HFFc6 (cell line): ENCODE measurements at regions not wholly inside any gene's neighbourhood (a gene's known extent, or its start where the extent isn't known, plus 50 kb on each side); places are given as distances from the start of the nearest gene placed in this dataset.
"Not testable (repeated sequence)": the region's sequence is repeated elsewhere in the genome, so short reads cannot be mapped to it uniquely, and the experiment has no call there.

Experiments
- DNase-seq: peaks from one replicate; pipeline ENCODE4 v3.0.0-alpha.2; 2018
- H3K27ac Mint-ChIP-seq: 2 replicates; pipeline ENCODE4 v1.8.0; 2020; ENCODE audit warnings: mild to moderate bottlenecking, mixed read lengths
- H3K27me3 Mint-ChIP-seq: 2 replicates; pipeline ENCODE4 v1.8.0; 2021; ENCODE audit warnings: mild to moderate bottlenecking, moderate library complexity, mixed read lengths; ENCODE audit not compliant: insufficient read depth
- H3K36me3 Mint-ChIP-seq: 2 replicates; pipeline ENCODE4 v1.8.0; 2021; ENCODE audit warnings: low read depth, mixed read lengths
- H3K4me1 Mint-ChIP-seq: 2 replicates; pipeline ENCODE4 v1.8.0; 2020; ENCODE audit warnings: low read depth, mixed read lengths
- H3K4me3 Mint-ChIP-seq: 2 replicates; pipeline ENCODE4 v1.8.0; 2020; ENCODE audit warnings: mild to moderate bottlenecking, moderate library complexity, mixed read lengths
- H3K9me3 Mint-ChIP-seq: 2 replicates; pipeline ENCODE4 v1.8.0; 2020; ENCODE audit warnings: mild to moderate bottlenecking, mixed read lengths
- CTCF ChIP-seq: fragments of 200-600 bp; sonication (generic); IDR thresholded peaks from 2 replicates; pipeline ENCODE4 v1.5.0; 2021; ENCODE audit warnings: antibody characterized with exemption, mild to moderate bottlenecking

DNA sequence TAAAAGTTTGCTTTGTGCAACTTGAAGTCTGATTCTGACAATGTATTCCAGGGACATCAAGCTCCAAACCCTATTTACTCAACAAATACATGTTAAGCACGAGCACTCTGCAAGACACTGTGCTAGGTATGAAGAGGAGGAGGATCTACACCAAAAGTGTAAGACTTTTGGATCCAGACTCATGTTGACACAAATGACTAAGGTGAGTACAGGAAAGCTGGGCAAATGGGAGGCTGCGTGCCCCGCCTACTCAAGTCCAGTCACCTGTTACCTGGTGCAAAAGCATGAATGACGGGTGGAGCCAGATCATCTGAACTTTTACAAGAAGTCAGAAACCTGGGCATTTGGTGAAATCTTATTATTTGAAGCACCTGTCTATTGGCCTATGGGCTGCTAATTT is 120.7 kb downstream of the ABCC12 start:
- no peaks in the 10 kb centered on the region for H3K9me3 Mint-ChIP-seq
- no peak overlapping the region for H3K27ac Mint-ChIP-seq
- no peaks in the 10 kb centered on the region for H3K4me1 Mint-ChIP-seq
- DNase-seq: no peak
- no peak for TF ChIP-seq CTCF
- H3K27me3 Mint-ChIP-seq: peaks cover 18% of the 10 kb centered on the region
- H3K4me3 Mint-ChIP-seq: no peak overlapping the region
- H3K36me3 Mint-ChIP-seq: no peaks in the 10 kb centered on the region

GRCh38 chr16:48030926-48031325 is 124.9 kb downstream of the ABCC12 start:
- DNase-seq: no peak
- H3K9me3 Mint-ChIP-seq: no peaks in the 10 kb centered on the region
- peaks cover 27% of the 10 kb centered on the region for H3K27me3 Mint-ChIP-seq
- TF ChIP-seq CTCF: no peak
- H3K4me1 Mint-ChIP-seq: no peaks in the 10 kb centered on the region
- H3K36me3 Mint-ChIP-seq: no peaks in the 10 kb centered on the region
- no peak overlapping the region for H3K4me3 Mint-ChIP-seq
- no peak overlapping the region for H3K27ac Mint-ChIP-seq

DNA sequence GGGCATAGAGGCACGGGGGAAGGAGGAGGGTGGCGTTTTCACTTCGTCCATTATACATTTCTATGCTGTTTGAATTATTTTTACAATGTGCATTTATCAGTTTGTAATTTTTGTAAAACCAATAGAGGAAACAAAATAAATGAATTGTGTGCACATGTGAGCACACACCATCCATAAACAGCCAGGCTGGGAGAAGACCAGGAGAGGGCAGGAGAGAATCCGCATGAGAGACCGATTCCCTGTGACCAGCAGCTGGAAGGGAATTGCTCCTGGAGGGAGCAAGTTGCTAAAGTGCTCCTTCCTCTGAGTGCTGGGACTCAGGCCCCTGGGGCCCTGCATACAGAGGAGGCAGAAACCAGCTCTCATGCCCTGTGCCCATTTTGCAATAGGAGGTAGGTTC is 126.0 kb downstream of the ABCC12 start:
- Mint-ChIP-seq H3K27ac (no peak overlapping the region), H3K4me1 (no peaks in the 10 kb centered on the region), H3K27me3 (peaks cover 23% of the 10 kb centered on the region), H3K4me3 (no peak overlapping the region), H3K36me3 (no peaks in the 10 kb centered on the region), H3K9me3 (no peaks in the 10 kb centered on the region)
- DNase-seq: no peak
- TF ChIP-seq CTCF: peak; percentile 52

GRCh38 chr16:48025359-48025758 is 130.4 kb downstream of the ABCC12 start:
- no peak for DNase-seq
- Mint-ChIP-seq H3K9me3 (no peaks in the 10 kb centered on the region), H3K27ac (no peak overlapping the region), H3K27me3 (peaks cover 23% of the 10 kb centered on the region), H3K4me3 (no peak overlapping the region), H3K4me1 (no peaks in the 10 kb centered on the region), H3K36me3 (no peaks in the 10 kb centered on the region)
- no peak for TF ChIP-seq CTCF

DNA sequence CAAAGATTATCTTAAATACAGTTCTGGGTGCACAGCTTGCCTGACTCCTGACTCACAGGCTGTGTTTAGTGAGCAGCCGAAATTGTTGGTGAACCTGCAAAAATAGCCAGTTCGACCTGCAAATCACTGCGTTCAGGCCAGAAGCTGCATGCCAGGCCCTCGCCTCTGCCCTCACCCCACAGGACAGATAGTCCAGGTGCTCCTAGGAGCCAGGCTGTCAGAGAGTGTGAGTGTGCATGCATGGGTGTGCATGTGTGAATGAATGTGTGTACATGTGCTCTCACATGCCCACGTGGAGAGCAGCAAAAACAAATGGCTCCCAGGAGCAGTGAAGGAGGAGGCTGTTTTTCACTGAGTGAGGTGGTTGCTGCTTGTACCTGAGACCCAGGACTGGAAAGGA is 131.8 kb downstream of the ABCC12 start:
- H3K27me3 Mint-ChIP-seq: peaks cover 18% of the 10 kb centered on the region
- no peaks in the 10 kb centered on the region for H3K4me1 Mint-ChIP-seq
- H3K9me3 Mint-ChIP-seq: no peaks in the 10 kb centered on the region
- no peak for TF ChIP-seq CTCF
- H3K27ac Mint-ChIP-seq: no peak overlapping the region
- H3K4me3 Mint-ChIP-seq: no peak overlapping the region
- DNase-seq: no peak
- H3K36me3 Mint-ChIP-seq: no peaks in the 10 kb centered on the region

DNA sequence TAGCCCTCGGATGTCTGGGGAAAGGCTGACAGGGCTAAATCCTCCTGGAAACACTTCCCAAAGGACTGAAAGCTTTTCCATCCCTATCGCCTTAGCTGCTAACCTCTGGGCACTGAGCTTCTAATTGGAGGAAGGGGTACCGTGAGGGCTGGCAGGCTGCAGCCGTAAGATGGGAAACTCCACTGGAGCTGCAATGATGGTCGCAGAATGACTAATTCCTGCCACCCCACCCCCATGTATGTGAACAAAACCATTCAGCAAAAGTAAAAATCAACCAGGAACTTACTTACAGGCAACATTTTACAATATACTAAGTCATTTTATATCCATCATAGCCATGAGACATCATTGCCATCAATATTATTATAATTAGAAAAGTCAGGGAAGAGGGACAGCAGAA is 133.3 kb downstream of the ABCC12 start:
- peaks cover 16% of the 10 kb centered on the region for H3K27me3 Mint-ChIP-seq
- H3K4me3 Mint-ChIP-seq: no peak overlapping the region
- DNase-seq: no peak
- H3K4me1 Mint-ChIP-seq: no peaks in the 10 kb centered on the region
- H3K27ac Mint-ChIP-seq: no peak overlapping the region
- H3K9me3 Mint-ChIP-seq: no peaks in the 10 kb centered on the region
- H3K36me3 Mint-ChIP-seq: no peaks in the 10 kb centered on the region
- no peak for TF ChIP-seq CTCF

GRCh38 chr16:48020617-48021016 is 135.2 kb downstream of the ABCC12 start:
- H3K9me3 Mint-ChIP-seq, DNase-seq, H3K36me3 Mint-ChIP-seq, H3K27me3 Mint-ChIP-seq, H3K4me3 Mint-ChIP-seq, H3K4me1 Mint-ChIP-seq, H3K27ac Mint-ChIP-seq: not testable (repeated sequence)
